ENCODE measurements at regions not wholly inside any gene's neighbourhood (a gene's known extent, or its start where the extent isn't known, plus 50 kb on each side); places are given as distances from the start of the nearest gene placed in this dataset.

- Mint-ChIP-seq H3K4me1 (peaks cover 23% of the 10 kb centered on the region), H3K27ac (peak overlapping the region; percentile 31; the same call in 1 of the 2 replicates), H3K36me3 (ENCODE audit: low read depth) (no peaks in the 10 kb centered on the region), H3K9me3 (no peaks in the 10 kb centered on the region; the same call in 2 of the 3 replicates), H3K27me3 (ENCODE audit: insufficient read depth, low read depth, poor library complexity) (peaks cover 3% of the 10 kb centered on the region), H3K4me3 (no peak overlapping the region)
- H3K4me1 ChIP-seq (ENCODE audit: insufficient read depth), result no peaks in the 10 kb centered on the region
- H3K27me3 ChIP-seq (ENCODE audit: insufficient read depth), result no peaks in the 10 kb centered on the region
- H4K20me1 ChIP-seq (replicated peaks; ENCODE audit: insufficient read depth), result no peaks in the 10 kb centered on the region
- ATAC-seq (no peak), DNase-seq (ENCODE audit: low spot score) (no peak)
- no peak overlapping the region for H3K4me2 ChIP-seq
- no peak overlapping the region for H3K4me3 ChIP-seq
- no peak overlapping the region for H3K27ac ChIP-seq (ENCODE audit: low read depth)
- no peaks in the 10 kb centered on the region for H3F3A ChIP-seq (replicated peaks; ENCODE audit: low read depth)
- TF ChIP-seq ZNF331 (CRISPR knock-in tag; IDR thresholded peaks at IDR 0.05; ENCODE audit: low read depth), result no peak
- TF ChIP-seq CTCF (conservative IDR thresholded peaks at IDR 0.05; ENCODE audit: low read depth in 2 of 2), result no peak
- TF ChIP-seq CREB1 (CRISPR knock-in tag; IDR thresholded peaks at IDR 0.05; ENCODE audit: low read depth), result no peak
- no peak overlapping the region for H2AFZ ChIP-seq
- no peaks in the 10 kb centered on the region; the same call in 1 of the 2 replicates for H3K36me3 ChIP-seq (ENCODE audit: insufficient read depth)
- no peaks in the 10 kb centered on the region for H3K79me2 ChIP-seq (replicated peaks; ENCODE audit: insufficient read depth)
- no peaks in the 10 kb centered on the region for H3K9me2 ChIP-seq (ENCODE audit: insufficient read depth)
Observed at GRCh38 chr22:48504519-48505140, 1323.0 kb downstream of the BRD1 start.

GRCh38 chr22:48503876-48504275 is 1323.8 kb downstream of the BRD1 start:
- H3F3A ChIP-seq (replicated peaks; ENCODE audit: low read depth), result no peaks in the 10 kb centered on the region
- ATAC-seq, result no peak
- no peak for TF ChIP-seq REST (IDR thresholded peaks at IDR 0.05; ENCODE audit: unreplicated experiment)
- no peak for TF ChIP-seq POLR2AphosphoS5 (IDR thresholded peaks at IDR 0.05; ENCODE audit: low read depth)
- TF ChIP-seq STAT1 (IDR thresholded peaks at IDR 0.05; ENCODE audit: unreplicated experiment), result no peak
- no peak for TF ChIP-seq CREB1 (CRISPR knock-in tag; IDR thresholded peaks at IDR 0.05; ENCODE audit: low read depth)
- TF ChIP-seq ZNF114 (CRISPR knock-in tag; IDR thresholded peaks at IDR 0.05), result no peak
- no peak for TF ChIP-seq ZNF462 (CRISPR knock-in tag; IDR thresholded peaks at IDR 0.05)
- TF ChIP-seq ZNF331 (CRISPR knock-in tag; IDR thresholded peaks at IDR 0.05; ENCODE audit: low read depth), result no peak
- TF ChIP-seq JUNB (IDR thresholded peaks at IDR 0.05; ENCODE audit: unreplicated experiment), result no peak
- no peak for TF ChIP-seq EZH2phosphoT487 (IDR thresholded peaks at IDR 0.05; ENCODE audit: unreplicated experiment)

More at GRCh38 chr22:48503876-48504275, 1323.8 kb downstream of the BRD1 start:
- Histone ChIP-seq H3K4me3 (no peak overlapping the region), H3K36me3 (ENCODE audit: insufficient read depth) (no peaks in the 10 kb centered on the region; the same call in 1 of the 2 replicates), H2AFZ (no peak overlapping the region), H3K27ac (ENCODE audit: low read depth) (no peak overlapping the region), H3K4me1 (ENCODE audit: insufficient read depth) (no peaks in the 10 kb centered on the region), H3K79me2 (replicated peaks; ENCODE audit: insufficient read depth) (no peaks in the 10 kb centered on the region), H3K9me2 (ENCODE audit: insufficient read depth) (no peaks in the 10 kb centered on the region), H3K27me3 (ENCODE audit: insufficient read depth) (no peaks in the 10 kb centered on the region), H3K4me2 (no peak overlapping the region), H4K20me1 (replicated peaks; ENCODE audit: insufficient read depth) (no peaks in the 10 kb centered on the region)
- no peaks in the 10 kb centered on the region; the same call in 2 of the 3 replicates for H3K9me3 Mint-ChIP-seq
- H3K4me1 Mint-ChIP-seq, result peaks cover 25% of the 10 kb centered on the region
- no peak for DNase-seq (ENCODE audit: low spot score)
- H3K27ac Mint-ChIP-seq, result no peak overlapping the region; the same call in 1 of the 2 replicates
- H3K27me3 Mint-ChIP-seq (ENCODE audit: insufficient read depth, low read depth, poor library complexity), result peaks cover 4% of the 10 kb centered on the region
- no peak overlapping the region for H3K4me3 Mint-ChIP-seq
- H3K36me3 Mint-ChIP-seq (ENCODE audit: low read depth), result no peaks in the 10 kb centered on the region; the same call in 2 of the 3 replicates

All from GM23338 (cell line).